NCI-H82 (cell line): ENCODE measurements at regions not wholly inside any gene's neighbourhood (a gene's known extent, or its start where the extent isn't known, plus 50 kb on each side); places are given as distances from the start of the nearest gene placed in this dataset.

ENCODE experiments used
- DNase-seq: peaks from one replicate; lab custom pipeline; 2025; lab: John Stamatoyannopoulos, UW

DNA sequence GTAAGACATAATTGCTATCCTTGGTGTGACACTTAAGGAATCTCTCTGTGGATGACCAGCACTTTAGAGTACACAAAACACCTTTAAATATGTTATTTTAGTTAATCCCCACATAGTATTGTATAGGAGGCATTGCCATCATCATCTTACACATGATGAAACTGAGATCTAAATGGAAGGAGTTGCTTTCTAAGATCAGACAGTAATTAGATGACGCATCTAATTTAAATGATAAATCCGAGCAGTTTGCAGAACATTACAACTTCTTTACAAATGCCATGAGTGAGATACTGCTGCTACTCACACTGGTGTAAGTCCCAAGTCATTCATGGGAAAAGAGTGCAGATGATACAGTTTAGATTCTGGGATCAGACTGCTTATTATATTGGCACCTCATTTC, 431.9 kb downstream of the MFSD1 start:
- DNase-seq: no peak

DNA sequence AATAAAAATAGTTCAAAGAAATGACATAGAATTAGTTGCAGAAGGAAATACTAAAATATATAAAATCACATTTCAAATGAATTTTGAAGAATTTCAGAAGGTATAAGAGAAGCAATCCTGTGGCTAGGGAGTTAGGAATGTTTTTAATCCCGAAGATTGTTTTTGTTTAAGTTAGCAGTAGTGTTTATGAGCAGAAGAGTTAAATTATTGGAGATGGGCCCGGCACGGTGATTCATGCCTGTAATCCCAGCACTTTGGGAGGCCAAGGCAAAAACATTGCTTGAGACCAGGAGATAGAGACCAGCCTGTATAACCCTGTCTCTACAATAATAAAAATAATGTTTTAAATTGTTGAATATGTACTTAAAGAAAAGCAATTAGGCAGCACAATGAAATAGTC, 432.5 kb downstream of the MFSD1 start:
- no peak for DNase-seq

DNA sequence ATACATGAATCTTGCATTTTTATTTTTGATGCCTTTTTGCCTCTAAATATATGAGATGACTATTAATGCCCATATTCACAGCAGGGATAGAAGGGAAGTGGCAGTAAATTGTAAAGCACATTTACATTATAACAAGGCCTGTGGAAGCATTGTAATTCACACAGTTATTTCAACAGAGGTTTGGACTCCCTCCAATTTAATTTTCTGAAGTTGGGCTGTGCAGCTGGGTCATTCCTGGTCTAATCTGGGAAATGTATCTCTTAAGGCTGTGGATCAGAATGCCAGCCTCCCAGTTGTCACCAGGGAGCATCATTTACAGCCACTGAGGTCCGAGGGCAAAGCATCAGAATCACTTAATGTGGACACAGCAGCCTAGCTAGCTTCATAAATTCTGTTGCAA, 434.5 kb downstream of the MFSD1 start:
- DNase-seq: no peak

DNA sequence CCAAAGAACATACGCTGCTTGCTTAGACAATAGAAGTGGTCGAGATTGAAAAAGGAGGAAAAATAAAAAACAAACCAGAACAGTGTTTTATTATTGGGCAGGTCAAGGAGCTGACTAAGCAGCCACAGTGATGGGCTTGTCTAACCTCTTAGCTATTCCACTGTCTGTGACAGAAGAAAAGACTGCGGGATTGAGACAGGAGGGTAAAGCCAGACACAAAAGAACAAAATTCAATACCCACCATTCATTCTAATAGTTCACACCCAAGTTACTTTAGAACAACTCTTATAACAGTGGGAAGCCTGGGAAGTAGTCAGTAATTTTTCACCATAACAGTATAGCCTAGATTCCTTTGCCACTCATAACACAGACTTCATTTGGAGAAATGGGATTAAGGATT, 435.4 kb downstream of the MFSD1 start:
- no peak for DNase-seq

- DNase-seq: no peak
Observed at GRCh38 chr3:159238646-159239045, 436.8 kb downstream of the MFSD1 start.

GRCh38 chr3:159239059-159239458, 437.2 kb downstream of the MFSD1 start:
- DNase-seq: peak; percentile 32

DNA sequence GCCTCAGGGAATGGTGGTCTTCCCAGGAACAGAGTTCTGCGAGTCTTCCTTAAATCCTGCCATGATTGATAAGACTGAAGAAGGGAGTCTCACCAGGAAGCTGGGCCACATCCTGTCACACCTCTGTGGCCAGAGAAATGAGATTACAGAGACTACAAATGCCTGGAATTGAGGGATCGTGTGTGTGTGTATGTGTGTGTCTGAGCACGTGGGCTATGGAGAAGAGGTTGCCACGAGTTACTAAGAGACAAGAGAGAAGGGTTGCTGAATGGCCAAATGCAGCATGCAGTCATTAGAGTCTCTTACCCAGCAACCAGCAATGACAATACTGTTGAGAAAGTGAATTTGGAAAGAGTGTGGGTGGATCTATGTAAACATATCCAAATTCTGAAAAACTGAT, 443.1 kb downstream of the MFSD1 start:
- peak; percentile 56 for DNase-seq

DNA sequence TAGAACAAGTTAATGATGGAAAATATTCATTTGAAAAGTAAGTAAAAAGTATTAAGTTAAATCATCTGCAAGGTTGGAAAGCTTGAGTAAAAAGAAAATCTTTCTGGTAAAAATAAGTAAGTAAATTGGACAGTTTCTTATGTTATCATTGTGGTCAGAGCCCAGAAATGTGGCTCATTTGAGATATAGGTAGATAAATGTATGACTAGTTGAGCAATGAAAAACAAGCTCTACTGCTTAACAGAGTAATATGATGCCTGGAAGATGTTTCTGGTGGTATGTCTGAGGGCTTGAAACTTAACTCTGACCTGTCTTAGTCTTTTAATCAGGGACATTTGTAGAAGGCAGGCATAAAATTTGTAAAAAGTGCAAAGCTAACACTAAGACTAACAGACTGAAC, 444.0 kb downstream of the MFSD1 start:
- no peak for DNase-seq

DNA sequence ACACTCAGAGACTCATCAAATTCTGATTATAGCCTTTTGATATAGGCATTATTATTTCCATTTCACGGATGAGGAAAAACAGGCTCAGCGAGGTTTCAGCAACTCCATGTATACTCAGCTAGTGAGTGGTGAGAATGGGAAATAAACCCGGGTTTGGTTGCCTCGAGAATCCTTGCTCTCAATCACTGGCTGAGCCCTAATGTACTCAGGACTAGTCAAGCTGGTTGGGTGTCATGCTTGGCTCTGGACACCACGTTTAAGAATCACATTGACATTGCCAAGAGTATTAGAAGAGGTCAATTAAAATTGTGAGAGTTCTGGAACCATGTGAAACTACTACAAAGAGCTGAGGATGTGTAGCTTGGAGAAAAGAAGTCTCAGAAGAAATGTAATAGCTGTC, 444.5 kb downstream of the MFSD1 start:
- DNase-seq: no peak

DNA sequence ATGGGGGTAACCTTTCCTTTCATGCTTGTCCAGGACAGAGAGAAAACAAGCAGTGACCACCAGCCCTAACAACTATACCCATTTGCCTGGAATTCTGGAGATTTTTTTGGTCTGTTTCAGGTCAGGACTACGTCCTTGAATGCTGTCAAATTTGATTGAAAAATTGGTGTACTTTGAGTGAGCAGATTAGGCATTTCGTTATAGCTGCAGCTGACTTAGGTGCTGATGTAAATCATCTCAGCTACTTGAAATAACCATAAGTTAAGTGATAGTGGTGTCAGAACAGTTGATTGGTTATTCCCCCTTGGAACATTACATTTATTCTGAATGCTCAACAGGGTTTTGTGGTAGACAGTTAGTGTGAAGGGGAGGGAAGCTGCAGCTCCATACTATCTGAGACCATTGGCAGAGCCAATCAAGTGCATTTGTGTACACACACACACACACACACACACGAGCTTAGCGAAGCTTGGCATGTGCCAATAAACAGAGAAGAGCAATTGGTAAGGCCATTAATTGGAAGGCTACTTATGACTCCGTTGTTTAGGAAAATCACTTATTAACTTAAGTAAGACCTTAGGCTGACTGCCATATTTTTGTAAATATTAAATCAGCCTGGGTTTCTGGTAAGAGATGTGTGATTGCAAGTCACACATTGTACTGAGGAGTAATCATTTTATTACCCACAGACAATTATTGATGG, 447.8 kb downstream of the MFSD1 start:
- DNase-seq: no peak

DNA sequence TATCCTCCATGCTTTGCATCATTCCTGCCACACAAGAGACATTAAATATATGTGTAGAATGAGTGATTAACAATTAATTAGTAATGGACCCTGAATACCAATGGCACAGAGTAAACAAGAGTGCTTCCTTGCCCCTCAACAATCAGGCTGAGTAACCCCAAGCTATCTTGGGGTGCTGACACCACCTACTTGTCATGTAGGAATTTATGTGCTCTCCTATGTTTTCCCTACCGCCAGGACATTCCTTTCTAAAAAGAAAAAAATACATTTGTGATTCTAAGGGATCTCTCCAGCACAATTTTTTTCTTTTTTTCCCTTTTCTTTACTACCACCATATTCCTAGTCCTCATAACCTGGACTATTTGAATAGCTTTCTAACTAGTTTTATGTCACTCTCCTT, 449.1 kb downstream of the MFSD1 start:
- DNase-seq: no peak

DNA sequence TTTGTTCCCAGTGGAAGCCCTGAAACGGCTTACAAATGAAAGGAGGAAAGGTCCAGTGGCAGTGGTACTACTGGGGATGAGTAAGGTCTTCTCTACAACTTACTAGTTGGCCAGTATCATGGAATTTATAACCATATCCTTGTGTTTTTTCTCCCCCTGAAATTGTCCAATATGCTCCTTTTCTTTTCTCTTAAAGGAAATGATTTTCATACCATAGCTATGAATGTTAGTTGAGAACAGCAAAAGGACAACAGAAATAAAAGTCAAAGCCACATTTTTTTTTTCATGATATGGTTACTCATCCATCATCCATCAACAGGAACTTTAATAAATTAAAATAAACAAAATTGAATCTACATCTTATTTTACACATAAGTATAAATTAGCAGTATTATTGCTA, 450.4 kb downstream of the MFSD1 start:
- DNase-seq: no peak

DNA sequence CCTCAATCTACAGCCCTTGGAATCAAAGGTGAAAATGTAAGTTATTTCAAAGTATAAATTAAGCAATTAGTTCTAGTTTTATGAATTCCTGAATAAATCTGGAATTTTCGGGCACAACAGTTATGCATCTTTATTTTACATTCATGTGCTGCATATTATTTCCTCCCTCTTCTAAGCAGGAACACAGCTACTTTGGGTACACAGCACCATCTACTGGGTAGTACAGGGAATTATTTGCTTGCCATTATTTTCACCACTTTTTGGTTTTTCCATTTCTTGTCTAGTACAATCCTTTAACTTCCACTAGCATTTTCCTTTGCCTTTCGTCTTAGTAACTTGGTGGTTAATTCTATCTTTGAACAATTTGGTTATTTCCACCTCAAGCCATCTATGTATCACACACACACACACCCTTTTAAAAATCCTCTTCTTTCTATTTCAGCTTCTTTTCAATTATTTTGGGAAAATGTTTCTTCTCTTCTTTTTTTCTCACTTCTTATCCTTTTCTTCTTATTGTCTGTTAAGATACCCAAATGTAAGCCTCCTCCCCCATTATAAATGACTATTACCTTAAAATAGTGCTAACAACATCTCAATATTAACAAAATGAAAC, 451.0 kb downstream of the MFSD1 start:
- peak; percentile 82 for DNase-seq

- DNase-seq: no peak
Observed at GRCh38 chr3:159253860-159254259, 452.0 kb downstream of the MFSD1 start.

GRCh38 chr3:159257954-159258353, 456.1 kb downstream of the MFSD1 start:
- no peak for DNase-seq

- peak; percentile 39 for DNase-seq
Observed at GRCh38 chr3:159258934-159259333, 457.1 kb downstream of the MFSD1 start.

- DNase-seq: peak; percentile 88
Observed at GRCh38 chr3:159260049-159260662, 458.3 kb downstream of the MFSD1 start.

GRCh38 chr3:159261333-159261732, 459.5 kb downstream of the MFSD1 start:
- peak; percentile 13 for DNase-seq

DNA sequence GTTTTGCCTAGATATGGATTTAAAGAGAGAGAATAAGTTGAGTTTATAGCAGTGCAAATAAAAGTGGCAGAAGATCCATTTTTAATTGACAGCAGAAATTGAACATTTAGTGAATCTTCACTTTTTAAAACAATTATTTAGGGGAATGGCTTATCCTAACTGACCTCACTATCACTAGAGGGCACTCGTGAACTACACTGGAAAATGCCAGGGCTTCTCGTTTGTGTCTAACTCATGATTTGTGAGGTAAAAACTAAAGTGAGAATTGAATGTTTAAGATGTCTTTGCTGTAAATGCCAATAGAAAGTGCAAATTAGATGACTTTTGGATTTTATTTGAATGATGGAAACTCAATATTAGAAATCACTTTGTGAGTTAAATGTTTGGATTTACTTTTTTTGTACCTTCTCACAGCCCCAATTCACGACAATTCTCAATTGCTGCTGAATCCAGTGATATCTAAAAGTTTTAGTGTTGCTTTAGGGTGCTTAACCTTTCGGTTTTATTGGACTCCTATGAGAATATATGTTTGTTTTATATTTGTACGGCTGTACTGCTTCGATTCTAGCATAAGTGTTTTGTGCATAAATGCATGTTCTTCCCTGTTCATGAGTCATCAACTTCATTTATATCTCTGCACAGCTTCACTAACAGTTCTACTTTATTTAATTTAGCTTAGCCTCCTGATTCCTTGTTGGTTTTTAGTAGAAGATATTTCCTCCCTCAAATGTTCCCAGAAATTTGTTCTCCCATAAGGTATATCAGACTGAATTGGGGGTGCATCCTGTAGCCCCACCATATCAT, 462.1 kb downstream of the MFSD1 start:
- peak; percentile 72 for DNase-seq

- no peak for DNase-seq
Observed at GRCh38 chr3:159265705-159266104, 463.9 kb downstream of the MFSD1 start.

DNA sequence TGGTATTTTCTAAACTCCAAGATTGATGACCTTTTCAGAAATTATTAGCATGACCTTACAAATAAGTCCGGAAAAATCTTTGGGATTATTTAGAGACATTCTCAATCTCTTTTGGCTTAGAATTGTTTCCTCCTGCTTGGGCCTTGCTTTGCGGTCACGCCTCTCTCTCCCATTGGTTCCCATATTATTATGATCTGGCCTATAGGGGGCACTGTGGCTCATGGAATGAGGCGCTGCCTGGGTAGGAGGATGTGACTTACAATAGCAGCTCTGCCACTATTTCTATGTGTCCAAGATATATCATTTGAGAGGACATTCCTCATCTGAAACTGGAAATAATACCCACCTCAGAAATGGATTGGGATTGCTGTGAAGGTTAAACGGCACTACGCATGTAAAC, 464.9 kb downstream of the MFSD1 start:
- peak; percentile 74 for DNase-seq

GRCh38 chr3:159271799-159272512, 470.1 kb downstream of the MFSD1 start:
- DNase-seq: no peak
